ENCODE measurements at regions not wholly inside any gene's neighbourhood (a gene's known extent, or its start where the extent isn't known, plus 50 kb on each side); places are given as distances from the start of the nearest gene placed in this dataset.

- intact Hi-C loops (cut with DNase I) = no loop called here
- no peak for DNase-seq (ENCODE audit: extremely low spot score in 2 of 2)
- no peaks in the 10 kb centered on the region for H3K36me3 ChIP-seq
- no peaks in the 10 kb centered on the region for H3K9me3 ChIP-seq
- no peak overlapping the region for H3K4me3 ChIP-seq
- H3K27me3 ChIP-seq = no peaks in the 10 kb centered on the region
- TF ChIP-seq CTCF (IDR thresholded peaks at IDR 0.05) (no peak), POLR2A (IDR thresholded peaks at IDR 0.05) (no peak), POLR2AphosphoS5 (IDR thresholded peaks at IDR 0.05; ENCODE audit: insufficient read depth in 1 of 2, low read depth in 1 of 2) (no peak)
- H3K27ac ChIP-seq = no peak overlapping the region
- no peaks in the 10 kb centered on the region for H3K4me1 ChIP-seq
Observed at GRCh38 chr2:16136461-16137035, 196.2 kb downstream of the MYCN start.

- Histone ChIP-seq H3K27ac (no peak overlapping the region), H3K4me1 (no peaks in the 10 kb centered on the region), H3K36me3 (no peaks in the 10 kb centered on the region), H3K4me3 (no peak overlapping the region), H3K27me3 (no peaks in the 10 kb centered on the region), H3K9me3 (no peaks in the 10 kb centered on the region)
- intact Hi-C loops (cut with DNase I) = no loop called here
- peak; percentile 19 to 47 for DNase-seq (ENCODE audit: extremely low spot score in 2 of 2)
- TF ChIP-seq CTCF (IDR thresholded peaks at IDR 0.05) = no peak
- no peak for TF ChIP-seq POLR2AphosphoS5 (IDR thresholded peaks at IDR 0.05; ENCODE audit: insufficient read depth in 1 of 2, low read depth in 1 of 2)
- TF ChIP-seq POLR2A (IDR thresholded peaks at IDR 0.05) = no peak
Observed at GRCh38 chr2:16135913-16136310, 195.6 kb downstream of the MYCN start.

GRCh38 chr2:16135196-16135912, 195.0 kb downstream of the MYCN start:
- peak in 1 of 2 donors; percentile 22 for DNase-seq (ENCODE audit: extremely low spot score in 2 of 2)
- Histone ChIP-seq H3K4me1 (no peaks in the 10 kb centered on the region), H3K36me3 (no peaks in the 10 kb centered on the region), H3K9me3 (no peaks in the 10 kb centered on the region), H3K4me3 (no peak overlapping the region), H3K27me3 (no peaks in the 10 kb centered on the region), H3K27ac (no peak overlapping the region)
- no peak for TF ChIP-seq POLR2A (IDR thresholded peaks at IDR 0.05)
- TF ChIP-seq CTCF (IDR thresholded peaks at IDR 0.05) = no peak
- TF ChIP-seq POLR2AphosphoS5 (IDR thresholded peaks at IDR 0.05; ENCODE audit: insufficient read depth in 1 of 2, low read depth in 1 of 2) = no peak
- intact Hi-C loops (cut with DNase I) = no loop called here

- Histone ChIP-seq H3K36me3 (no peaks in the 10 kb centered on the region), H3K27ac (no peak overlapping the region), H3K4me3 (no peak overlapping the region), H3K4me1 (no peaks in the 10 kb centered on the region), H3K27me3 (no peaks in the 10 kb centered on the region), H3K9me3 (no peaks in the 10 kb centered on the region)
- intact Hi-C loops (cut with DNase I) = no loop called here
- TF ChIP-seq POLR2AphosphoS5 (IDR thresholded peaks at IDR 0.05; ENCODE audit: insufficient read depth in 1 of 2, low read depth in 1 of 2) (no peak), POLR2A (IDR thresholded peaks at IDR 0.05) (no peak), CTCF (IDR thresholded peaks at IDR 0.05) (no peak)
- peak; percentile 52 to 58 for DNase-seq (ENCODE audit: extremely low spot score in 2 of 2)
Observed at GRCh38 chr2:16134436-16135165, 194.3 kb downstream of the MYCN start.
